RWPE2 (cell line): ENCODE measurements at regions not wholly inside any gene's neighbourhood (a gene's known extent, or its start where the extent isn't known, plus 50 kb on each side); places are given as distances from the start of the nearest gene placed in this dataset.
A peak's percentile ranks its signal among the peaks of the same experiment; 100 is the strongest.

Experiments used
- ATAC-seq: fragments of 200-7000 bp; cut with Tn5 transposase; 3 replicates; pipeline ENCODE4 v1.9.1; 2021; ENCODE audit warnings: low read depth
- DNase-seq: peaks from one replicate; pipeline ENCODE4 v3.0.0-alpha.2; 2020; ENCODE audit warnings: low spot score
- H3K27ac ChIP-seq: fragments of 450-650 bp; 2 replicates; pipeline ENCODE4 v1.5.1; 2017; ENCODE audit warnings: mild to moderate bottlenecking; ENCODE audit not compliant: poor library complexity, severe bottlenecking
- H3K27me3 ChIP-seq: fragments of 250-450 bp; sonication (Bioruptor Pico); 2 replicates; pipeline ENCODE4 v1.5.1; 2021; ENCODE audit warnings: mild to moderate bottlenecking, moderate library complexity; ENCODE audit not compliant: insufficient read depth, poor library complexity, severe bottlenecking
- H3K36me3 ChIP-seq: fragments of 250-450 bp; sonication (Bioruptor Pico); 2 replicates; pipeline ENCODE4 v1.5.1; 2020; ENCODE audit warnings: low read depth, mild to moderate bottlenecking, moderate library complexity
- H3K4me1 ChIP-seq: fragments of 250-450 bp; sonication (Bioruptor Pico); 2 replicates; pipeline ENCODE4 v1.5.1; 2021; ENCODE audit warnings: mild to moderate bottlenecking, moderate library complexity; ENCODE audit not compliant: insufficient read depth, poor library complexity, severe bottlenecking
- H3K4me3 ChIP-seq: fragments of 250-450 bp; sonication (Bioruptor Pico); 2 replicates; pipeline ENCODE4 v1.5.1; 2021; ENCODE audit warnings: mild to moderate bottlenecking, moderate library complexity; ENCODE audit not compliant: severe bottlenecking
- H3K9me3 ChIP-seq: fragments of 250-450 bp; sonication (Bioruptor Pico); 2 replicates; pipeline ENCODE4 v1.5.1; 2021; ENCODE audit warnings: mild to moderate bottlenecking, moderate library complexity; ENCODE audit not compliant: severe bottlenecking
- CTCF ChIP-seq: fragments of 450-650 bp; IDR thresholded peaks from one replicate; pipeline ENCODE4 v1.5.1; 2017; ENCODE audit warnings: mild to moderate bottlenecking, moderate library complexity; ENCODE audit not compliant: poor library complexity, severe bottlenecking

- Histone ChIP-seq H3K36me3 (no peaks in the 10 kb centered on the region), H3K27ac (no peak overlapping the region), H3K27me3 (no peaks in the 10 kb centered on the region), H3K4me1 (peaks cover 10% of the 10 kb centered on the region), H3K4me3 (no peak overlapping the region), H3K9me3 (no peaks in the 10 kb centered on the region)
- no peak for TF ChIP-seq CTCF
- no peak for ATAC-seq
- DNase-seq = no peak
Measured at GRCh38 chr1:218531936-218532335, 186.8 kb downstream of the TGFB2 start.

GRCh38 chr1:218536296-218536986 lies 191.3 kb downstream of the TGFB2 start:
- peak overlapping the region; percentile 68 for H3K27ac ChIP-seq
- peak; percentile 69 for ATAC-seq

GRCh38 chr1:218537122-218537913 lies 192.2 kb downstream of the TGFB2 start:
- no peaks in the 10 kb centered on the region for H3K27me3 ChIP-seq
- no peak overlapping the region for H3K4me3 ChIP-seq
- peak overlapping the region; percentile 68 for H3K27ac ChIP-seq
- TF ChIP-seq CTCF = no peak
- H3K36me3 ChIP-seq = no peaks in the 10 kb centered on the region
- H3K9me3 ChIP-seq = no peaks in the 10 kb centered on the region
- ATAC-seq (peak; percentile 68), DNase-seq (no peak)
- peaks cover 20% of the 10 kb centered on the region for H3K4me1 ChIP-seq

More at GRCh38 chr1:218536296-218536986, 191.3 kb downstream of the TGFB2 start:
- no peak for TF ChIP-seq CTCF
- Histone ChIP-seq H3K4me1 (peaks cover 20% of the 10 kb centered on the region), H3K36me3 (no peaks in the 10 kb centered on the region), H3K27me3 (no peaks in the 10 kb centered on the region), H3K9me3 (no peaks in the 10 kb centered on the region), H3K4me3 (no peak overlapping the region)
- no peak for DNase-seq

GRCh38 chr1:218538341-218538740 lies 193.2 kb downstream of the TGFB2 start:
- no peaks in the 10 kb centered on the region for H3K36me3 ChIP-seq
- no peak for ATAC-seq
- no peaks in the 10 kb centered on the region for H3K9me3 ChIP-seq
- peak overlapping the region; percentile 68 for H3K27ac ChIP-seq
- no peak overlapping the region for H3K4me3 ChIP-seq
- DNase-seq = no peak
- TF ChIP-seq CTCF = no peak
- no peaks in the 10 kb centered on the region for H3K27me3 ChIP-seq
- H3K4me1 ChIP-seq = peaks cover 20% of the 10 kb centered on the region
